ENCODE measurements at regions not wholly inside any gene's neighbourhood (a gene's known extent, or its start where the extent isn't known, plus 50 kb on each side); places are given as distances from the start of the nearest gene placed in this dataset.

- peak overlapping the region; percentile 54 for H3K4me3 ChIP-seq (ENCODE audit: low read length)
Measured at GRCh38 chr9:129237164-129237611, 59.1 kb upstream of the IER5L start.

GRCh38 chr9:129236441-129237145, 58.5 kb upstream of the IER5L start:
- peak overlapping the region; percentile 77 to 97 (median 92) for H3K27ac Mint-ChIP-seq
- H3K4me1 ChIP-seq (ENCODE audit: insufficient read depth, low read length): peaks cover 45% of the 10 kb centered on the region
- POLR2A ChIA-PET: interaction anchor here (0.8 to 3.3 kb wide), 9 partner anchors 10 to 390 kb away, joined by 3 to 36 read pairs (median 4); partner anchors contain the start of gene IER5L

More at GRCh38 chr9:129237164-129237611, 59.1 kb upstream of the IER5L start:
- peaks cover 45% of the 10 kb centered on the region for H3K4me1 ChIP-seq (ENCODE audit: insufficient read depth, low read length)
- peak overlapping the region; percentile 41 for H3K27ac ChIP-seq (ENCODE audit: low read depth, low read length)
- Mint-ChIP-seq H3K36me3 (peaks cover 2 to 5% (median 2%) of the 10 kb centered on the region in 3 donors), H3K4me1 (peaks cover 57 to 81% (median 66%) of the 10 kb centered on the region in 3 donors), H3K4me3 (peak overlapping the region; percentile 84 to 94 (median 90)), H3K27me3 (peaks cover 0 to 1% of the 10 kb centered on the region in 2 donors), H3K9me3 (peaks cover 0 to 2% (median 0%) of the 10 kb centered on the region in 5 donors), H3K27ac (peak overlapping the region; percentile 77 to 97 (median 91))
- H3K27me3 ChIP-seq (ENCODE audit: insufficient read depth, low read length, poor library complexity, severe bottlenecking): no peaks in the 10 kb centered on the region
- POLR2A ChIA-PET: interaction anchor here (0.7 to 3.3 kb wide), 5 partner anchors 11 to 376 kb away, joined by 3 to 36 read pairs (median 4); partner anchors contain the start of gene IER5L
- peak in 3 of 5 donors; percentile 3 to 66 (median 52) for DNase-seq
- no peaks in the 10 kb centered on the region for H3K9me3 ChIP-seq (ENCODE audit: low read length)
- CTCF ChIA-PET: interaction anchor here (1.3 to 4.8 kb wide), 7 partner anchors 16 to 106 kb away, joined by 4 to 33 read pairs (median 6); partner anchors contain the start of gene IER5L
- no peaks in the 10 kb centered on the region for H3K36me3 ChIP-seq (ENCODE audit: insufficient read depth, low read length)

GRCh38 chr9:129235931-129236331, 57.9 kb upstream of the IER5L start:
- peak overlapping the region; percentile 77 to 95 (median 93) for H3K27ac Mint-ChIP-seq
- H3K4me1 ChIP-seq (ENCODE audit: insufficient read depth, low read length): peaks cover 45% of the 10 kb centered on the region
- H3K9me3 ChIP-seq (ENCODE audit: low read length): no peaks in the 10 kb centered on the region
- ChIA-PET POLR2A (interaction anchor here (0.6 to 3.3 kb wide), 9 partner anchors 11 to 391 kb away, joined by 3 to 36 read pairs (median 3); partner anchors contain the start of gene IER5L), CTCF (interaction anchor here (0.6 to 4.8 kb wide), 5 partner anchors 15 to 104 kb away, joined by 3 to 33 read pairs (median 8); no protein-coding TSS in a partner anchor)
- H3K27me3 Mint-ChIP-seq: peaks cover 0 to 1% of the 10 kb centered on the region in 2 donors
- peaks cover 0 to 2% (median 0%) of the 10 kb centered on the region in 5 donors for H3K9me3 Mint-ChIP-seq
- H3K4me1 Mint-ChIP-seq: peaks cover 54 to 71% (median 65%) of the 10 kb centered on the region in 3 donors
- H3K36me3 Mint-ChIP-seq: peaks cover 2 to 5% (median 2%) of the 10 kb centered on the region in 3 donors
- DNase-seq: peak; percentile 26 to 83 (median 70)
- H3K4me3 Mint-ChIP-seq: peak overlapping the region; percentile 87 to 94 (median 90)
- H3K4me3 ChIP-seq (ENCODE audit: low read length): peak overlapping the region; percentile 43
- H3K27ac ChIP-seq (ENCODE audit: low read depth, low read length): no peak overlapping the region
- no peaks in the 10 kb centered on the region for H3K36me3 ChIP-seq (ENCODE audit: insufficient read depth, low read length)
- H3K27me3 ChIP-seq (ENCODE audit: insufficient read depth, low read length, poor library complexity, severe bottlenecking): no peaks in the 10 kb centered on the region

More at GRCh38 chr9:129236441-129237145, 58.5 kb upstream of the IER5L start:
- Mint-ChIP-seq H3K4me3 (peak overlapping the region; percentile 87 to 94 (median 90)), H3K36me3 (peaks cover 2 to 5% (median 2%) of the 10 kb centered on the region in 3 donors), H3K9me3 (peaks cover 0 to 2% (median 0%) of the 10 kb centered on the region in 5 donors), H3K27me3 (peaks cover 0 to 1% of the 10 kb centered on the region in 2 donors), H3K4me1 (peaks cover 57 to 77% (median 66%) of the 10 kb centered on the region in 3 donors)
- Histone ChIP-seq H3K4me3 (ENCODE audit: low read length) (peak overlapping the region; percentile 54), H3K27me3 (ENCODE audit: insufficient read depth, low read length, poor library complexity, severe bottlenecking) (no peaks in the 10 kb centered on the region), H3K36me3 (ENCODE audit: insufficient read depth, low read length) (no peaks in the 10 kb centered on the region), H3K9me3 (ENCODE audit: low read length) (no peaks in the 10 kb centered on the region), H3K27ac (ENCODE audit: low read depth, low read length) (peak overlapping the region; percentile 41)
- CTCF ChIA-PET: interaction anchor here (1.3 to 4.8 kb wide), 9 partner anchors 15 to 105 kb away, joined by 3 to 33 read pairs (median 6); partner anchors contain the start of gene IER5L
- peak in 1 of 5 donors; percentile 33 for DNase-seq

GRCh38 chr9:129235041-129235930, 57.2 kb upstream of the IER5L start:
- Histone ChIP-seq H3K4me1 (ENCODE audit: insufficient read depth, low read length) (peaks cover 42% of the 10 kb centered on the region), H3K9me3 (ENCODE audit: low read length) (no peaks in the 10 kb centered on the region), H3K4me3 (ENCODE audit: low read length) (peak overlapping the region; percentile 43), H3K27ac (ENCODE audit: low read depth, low read length) (no peak overlapping the region), H3K36me3 (ENCODE audit: insufficient read depth, low read length) (no peaks in the 10 kb centered on the region), H3K27me3 (ENCODE audit: insufficient read depth, low read length, poor library complexity, severe bottlenecking) (no peaks in the 10 kb centered on the region)
- DNase-seq: no peak
- CTCF ChIA-PET: interaction anchor here (0.6 to 4.8 kb wide), 5 partner anchors 14 to 103 kb away, joined by 3 to 33 read pairs (median 8); no protein-coding TSS in a partner anchor
- Mint-ChIP-seq H3K4me1 (peaks cover 50 to 65% (median 60%) of the 10 kb centered on the region in 3 donors), H3K9me3 (peaks cover 0 to 2% (median 0%) of the 10 kb centered on the region in 5 donors), H3K27me3 (peaks cover 0 to 1% of the 10 kb centered on the region in 2 donors), H3K27ac (peak overlapping the region; percentile 77 to 95 (median 93)), H3K4me3 (peak overlapping the region; percentile 87 to 94 (median 90)), H3K36me3 (peaks cover 2 to 5% (median 2%) of the 10 kb centered on the region in 3 donors)
- POLR2A ChIA-PET: interaction anchor here (0.6 to 3.3 kb wide), 10 partner anchors 12 to 402 kb away, joined by 3 to 36 read pairs (median 4); partner anchors contain the start of gene IER5L

GRCh38 chr9:129234491-129234890, 56.4 kb upstream of the IER5L start:
- no peak for DNase-seq
- Mint-ChIP-seq H3K36me3 (peaks cover 2 to 5% (median 2%) of the 10 kb centered on the region in 3 donors), H3K27ac (peak overlapping the region in 3 of 8 donors; percentile 11 to 77 (median 71)), H3K9me3 (peaks cover 0 to 2% (median 0%) of the 10 kb centered on the region in 5 donors), H3K4me1 (peaks cover 51 to 65% (median 60%) of the 10 kb centered on the region in 3 donors), H3K4me3 (peak overlapping the region in 1 of 7 donors; percentile 80), H3K27me3 (peaks cover 0 to 1% of the 10 kb centered on the region in 2 donors)
- CTCF ChIA-PET: interaction anchor here (1.8 to 4.8 kb wide), 3 partner anchors 13 to 92 kb away, joined by 8 to 33 read pairs (median 9); no protein-coding TSS in a partner anchor
- Histone ChIP-seq H3K9me3 (ENCODE audit: low read length) (no peaks in the 10 kb centered on the region), H3K4me1 (ENCODE audit: insufficient read depth, low read length) (peaks cover 41% of the 10 kb centered on the region), H3K4me3 (ENCODE audit: low read length) (no peak overlapping the region), H3K27ac (ENCODE audit: low read depth, low read length) (no peak overlapping the region), H3K36me3 (ENCODE audit: insufficient read depth, low read length) (no peaks in the 10 kb centered on the region), H3K27me3 (ENCODE audit: insufficient read depth, low read length, poor library complexity, severe bottlenecking) (no peaks in the 10 kb centered on the region)
- POLR2A ChIA-PET: interaction anchor here (0.5 kb wide), 1 partner anchor 386 kb away, joined by 3 read pairs; no protein-coding TSS in a partner anchor

- POLR2A ChIA-PET: interaction anchor here (0.5 kb wide), 1 partner anchor 58 kb away, joined by 6 read pairs; no protein-coding TSS in a partner anchor
- peaks cover 44 to 55% (median 51%) of the 10 kb centered on the region in 3 donors for H3K4me1 Mint-ChIP-seq
- H3K27ac Mint-ChIP-seq: peak overlapping the region in 5 of 8 donors; percentile 17 to 72 (median 46)
Measured at GRCh38 chr9:129232839-129233591, 55.0 kb upstream of the IER5L start.

More at GRCh38 chr9:129232839-129233591, 55.0 kb upstream of the IER5L start:
- H3K27me3 ChIP-seq (ENCODE audit: insufficient read depth, low read length, poor library complexity, severe bottlenecking): no peaks in the 10 kb centered on the region
- no peak for DNase-seq
- no peak overlapping the region for H3K27ac ChIP-seq (ENCODE audit: low read depth, low read length)
- H3K27me3 Mint-ChIP-seq: no peaks in the 10 kb centered on the region
- peak overlapping the region in 2 of 7 donors; percentile 40 to 66 for H3K4me3 Mint-ChIP-seq
- H3K9me3 ChIP-seq (ENCODE audit: low read length): no peaks in the 10 kb centered on the region
- peaks cover 2 to 5% (median 2%) of the 10 kb centered on the region in 3 donors for H3K36me3 Mint-ChIP-seq
- CTCF ChIA-PET: interaction anchor here (1.9 kb wide), 1 partner anchor 12 kb away, joined by 4 read pairs; no protein-coding TSS in a partner anchor
- no peaks in the 10 kb centered on the region for H3K36me3 ChIP-seq (ENCODE audit: insufficient read depth, low read length)
- H3K4me1 ChIP-seq (ENCODE audit: insufficient read depth, low read length): peaks cover 34% of the 10 kb centered on the region
- no peak overlapping the region for H3K4me3 ChIP-seq (ENCODE audit: low read length)
- H3K9me3 Mint-ChIP-seq: peaks cover 0 to 2% (median 0%) of the 10 kb centered on the region in 5 donors
